Ramos (cell line): ENCODE measurements at regions not wholly inside any gene's neighbourhood (a gene's known extent, or its start where the extent isn't known, plus 50 kb on each side); places are given as distances from the start of the nearest gene placed in this dataset.

Source experiments
- in situ Hi-C: fragments of 300-500 bp; cut with MboI; formaldehyde crosslinking; loops from one replicate; pipeline ENCODE4 v1.14.3; 2022; ENCODE audit warnings: low sequenced_read_pairs; ENCODE audit not compliant: unreplicated experiment

- in situ Hi-C loops: no loop called here
Observed at GRCh38 chr2:67649331-67650261, 252.5 kb downstream of the ETAA1 start.

DNA sequence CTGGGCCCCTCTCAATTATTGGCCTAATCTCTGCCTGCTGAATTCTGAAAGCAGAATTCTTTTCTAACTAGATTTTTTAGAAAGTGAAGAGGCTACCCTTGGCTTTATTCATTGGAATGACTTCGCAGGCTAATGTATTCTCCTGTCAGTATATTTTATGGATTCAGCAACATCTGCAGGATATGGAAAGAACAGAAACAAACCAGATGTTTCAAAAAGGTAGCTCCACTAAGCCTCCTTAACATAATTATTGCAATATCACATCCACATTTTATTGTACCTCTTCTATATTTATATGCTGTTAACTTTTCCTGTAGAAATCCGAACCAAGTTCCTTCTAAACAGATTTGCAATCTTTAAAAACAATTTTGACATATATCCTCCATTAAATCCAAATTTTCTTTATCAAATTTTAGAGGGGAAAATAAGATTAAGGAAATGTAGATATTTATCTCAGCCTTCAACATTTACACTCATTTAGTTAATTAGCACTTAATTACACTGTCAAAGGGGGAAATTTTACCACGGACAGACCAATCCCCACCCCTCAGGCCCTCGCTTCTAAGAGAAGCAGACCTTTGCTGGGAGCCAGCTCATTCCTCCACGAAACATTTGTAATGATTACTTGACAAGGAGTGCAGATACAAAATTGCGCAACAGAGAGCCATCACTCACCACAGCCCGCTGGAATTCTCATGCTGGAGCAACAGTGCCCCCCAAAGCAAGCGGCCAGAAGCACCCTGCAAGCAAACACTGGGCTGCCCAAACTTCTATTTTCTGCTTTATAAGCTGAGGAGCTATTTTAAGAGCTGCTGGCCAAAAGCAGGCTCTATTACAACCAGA lies 253.4 kb downstream of the ETAA1 start:
- in situ Hi-C loops: no loop called here

GRCh38 chr2:67651565-67651964 lies 254.4 kb downstream of the ETAA1 start:
- in situ Hi-C loops: no loop called here

DNA sequence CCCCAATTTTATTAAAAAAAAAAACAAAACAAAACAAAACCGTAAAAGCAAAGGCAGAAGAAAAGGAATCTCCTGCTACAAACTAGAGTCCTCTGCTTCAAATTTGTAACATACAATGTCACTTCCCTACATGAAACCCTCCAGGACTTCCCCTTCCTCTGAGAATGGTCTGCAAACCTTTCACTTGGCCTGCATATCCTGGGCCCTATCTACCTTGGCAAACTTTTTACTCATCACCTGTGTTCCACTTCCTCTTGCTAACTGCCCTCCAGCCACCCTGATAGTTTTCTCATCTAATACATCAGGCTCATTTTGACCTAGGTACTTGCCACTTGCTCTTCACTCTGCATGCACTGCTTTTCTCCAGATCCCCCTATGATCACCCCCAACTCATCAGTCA lies 255.5 kb downstream of the ETAA1 start:
- in situ Hi-C loops: no loop called here

- in situ Hi-C loops: no loop called here
Observed at GRCh38 chr2:67656875-67657274, 259.7 kb downstream of the ETAA1 start.

GRCh38 chr2:67658820-67659219 lies 261.7 kb downstream of the ETAA1 start:
- in situ Hi-C loops: no loop called here

DNA sequence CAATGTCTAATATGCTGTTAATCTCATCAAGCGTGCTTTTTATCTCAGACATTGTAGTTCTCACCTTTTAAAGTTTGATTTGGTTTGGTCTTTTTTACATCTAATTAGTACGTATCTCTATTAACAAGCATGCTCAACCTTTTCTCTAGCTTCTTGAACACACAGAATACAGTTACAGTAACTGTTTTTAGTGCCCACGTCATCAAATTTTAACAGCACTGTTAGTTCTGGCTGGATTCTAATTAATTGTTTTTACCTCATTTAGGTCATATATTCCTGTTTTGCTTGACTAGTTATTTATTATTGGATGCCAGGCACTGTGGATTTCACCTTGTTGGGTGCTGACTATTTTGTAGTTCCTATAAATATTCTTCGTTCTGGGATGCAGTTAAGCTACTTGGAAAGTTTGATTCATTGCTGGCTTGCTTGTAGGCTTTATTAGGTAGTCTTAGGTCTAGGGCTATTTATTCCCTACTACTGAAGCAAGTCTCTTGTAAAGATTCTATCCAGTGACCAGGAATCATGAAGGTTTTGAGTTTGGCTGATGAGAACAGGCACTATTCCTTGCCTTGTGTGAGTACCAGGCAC lies 263.0 kb downstream of the ETAA1 start:
- in situ Hi-C loops: no loop called here

- in situ Hi-C loops: no loop called here
Observed at GRCh38 chr2:67660871-67661270, 263.7 kb downstream of the ETAA1 start.

GRCh38 chr2:67662222-67662621 lies 265.1 kb downstream of the ETAA1 start:
- in situ Hi-C loops: no loop called here

DNA sequence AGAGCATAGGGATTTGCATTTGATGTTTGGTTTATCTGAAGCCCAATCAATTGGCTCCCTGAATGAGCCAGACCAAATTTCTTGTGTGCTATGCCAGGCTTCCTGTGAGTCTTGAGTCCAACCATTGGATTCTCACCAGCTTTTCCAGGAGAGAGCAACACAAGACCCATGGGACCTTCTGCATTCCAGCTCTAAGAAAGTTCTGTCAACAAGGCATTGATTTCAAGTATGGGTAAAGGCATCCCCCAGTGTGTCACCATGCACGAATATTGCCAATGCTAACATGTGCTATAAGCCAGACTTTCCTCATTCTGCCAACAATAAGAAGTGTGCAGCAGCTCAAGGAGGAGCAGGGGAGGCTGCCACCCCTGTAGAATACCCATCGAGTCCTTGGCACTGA lies 266.6 kb downstream of the ETAA1 start:
- in situ Hi-C loops: no loop called here

GRCh38 chr2:67666386-67667053 lies 269.4 kb downstream of the ETAA1 start:
- in situ Hi-C loops: no loop called here

DNA sequence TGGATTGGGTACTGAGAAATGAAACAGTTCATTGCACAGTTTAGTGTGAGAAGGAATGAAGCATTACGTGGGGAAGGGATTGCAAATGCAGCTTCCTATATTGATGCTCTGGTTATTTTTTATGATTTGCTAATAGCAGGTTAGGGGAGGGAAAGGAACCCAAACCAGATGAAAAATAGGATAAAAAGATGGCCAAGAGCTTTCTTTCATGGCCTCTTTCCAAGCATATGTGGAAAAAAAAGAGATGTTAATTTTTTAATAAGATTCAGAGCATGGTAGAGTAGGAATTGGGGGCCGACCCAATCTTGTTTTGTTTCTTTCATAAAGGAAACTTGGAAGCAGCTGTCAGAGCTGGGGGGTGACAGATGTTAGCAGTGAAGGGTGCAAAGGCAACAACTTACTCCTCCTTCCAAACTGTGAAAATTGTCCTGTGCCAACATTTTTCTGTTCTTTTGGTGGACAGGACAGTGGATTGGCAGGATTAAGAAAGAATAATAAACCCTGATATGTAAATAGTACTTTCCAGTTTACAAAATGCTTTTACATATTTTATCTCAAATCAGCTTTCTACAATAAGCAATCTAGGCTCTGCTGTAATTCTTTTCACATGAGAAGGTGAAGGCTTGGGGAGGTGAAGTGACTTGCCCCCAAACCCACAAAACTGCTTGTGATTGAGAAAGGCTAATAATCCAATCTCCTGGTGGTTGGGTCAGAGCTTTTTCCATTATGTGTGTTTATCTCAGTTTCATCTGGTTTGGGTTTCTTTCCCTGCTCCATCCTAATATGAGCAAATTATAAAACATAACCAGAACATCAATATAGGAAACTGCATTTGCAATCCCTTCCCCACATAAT lies 270.1 kb downstream of the ETAA1 start:
- in situ Hi-C loops: no loop called here

DNA sequence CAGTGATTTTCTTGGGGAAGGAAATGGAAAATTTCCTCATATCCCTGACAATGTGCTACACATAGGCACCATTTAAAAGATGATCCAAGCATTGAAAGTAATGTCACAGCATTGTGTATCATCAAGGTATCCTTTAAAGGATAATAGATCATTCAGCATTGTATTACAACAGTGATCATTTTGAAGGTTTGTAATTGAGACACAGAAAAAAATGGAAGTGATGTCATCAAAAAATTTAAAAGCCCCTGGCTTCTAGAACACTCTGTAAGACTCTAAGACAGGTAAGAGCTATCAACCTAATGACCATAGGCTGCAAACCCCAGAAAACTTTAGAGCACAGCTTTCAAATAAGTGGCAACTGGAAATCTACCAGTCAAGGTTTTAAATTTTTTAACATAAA lies 271.4 kb downstream of the ETAA1 start:
- in situ Hi-C loops: no loop called here

- in situ Hi-C loops: no loop called here
Observed at GRCh38 chr2:67669168-67669567, 272.0 kb downstream of the ETAA1 start.

- in situ Hi-C loops: no loop called here
Observed at GRCh38 chr2:67669766-67670165, 272.6 kb downstream of the ETAA1 start.

- in situ Hi-C loops: no loop called here
Observed at GRCh38 chr2:67670747-67671183, 273.6 kb downstream of the ETAA1 start.

DNA sequence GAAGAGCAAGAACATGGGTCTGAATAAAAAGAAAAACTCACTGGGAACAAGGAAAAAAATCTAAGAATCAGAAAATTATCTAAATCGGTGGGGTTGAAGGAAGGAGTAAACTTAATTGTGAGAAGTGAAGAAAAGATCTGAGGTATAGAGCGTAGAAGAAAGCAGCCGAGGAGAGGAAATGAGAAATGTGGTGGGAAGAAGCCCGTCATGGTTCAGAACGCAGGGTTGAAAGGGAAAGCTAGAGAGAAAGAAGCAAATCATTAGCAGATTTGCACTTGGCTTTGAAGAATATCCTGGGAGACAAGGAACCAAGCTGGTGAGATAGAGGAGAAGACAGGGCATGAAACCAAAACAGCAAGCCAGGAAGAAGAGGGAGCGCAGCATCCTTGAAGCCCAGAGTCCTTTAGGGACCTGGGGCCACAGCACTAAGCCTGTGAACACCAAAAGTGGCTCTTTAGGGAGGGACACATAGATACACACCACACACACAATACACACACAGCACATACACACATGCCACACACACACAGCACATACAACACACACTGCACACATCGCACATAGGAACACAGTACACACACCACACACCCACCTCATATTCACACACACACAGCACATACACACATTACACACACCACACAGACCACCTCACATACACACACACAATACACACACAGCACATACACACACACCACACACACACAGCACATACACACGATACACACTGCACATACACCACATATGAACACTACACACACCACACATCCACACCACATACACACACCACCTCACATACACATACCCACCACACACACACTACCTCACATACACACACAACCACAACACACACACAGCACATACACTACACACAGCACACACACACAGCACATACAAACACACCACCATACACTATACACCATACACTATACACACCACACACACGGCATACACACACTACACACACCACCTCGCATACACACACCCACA lies 274.6 kb downstream of the ETAA1 start:
- in situ Hi-C loops: no loop called here

DNA sequence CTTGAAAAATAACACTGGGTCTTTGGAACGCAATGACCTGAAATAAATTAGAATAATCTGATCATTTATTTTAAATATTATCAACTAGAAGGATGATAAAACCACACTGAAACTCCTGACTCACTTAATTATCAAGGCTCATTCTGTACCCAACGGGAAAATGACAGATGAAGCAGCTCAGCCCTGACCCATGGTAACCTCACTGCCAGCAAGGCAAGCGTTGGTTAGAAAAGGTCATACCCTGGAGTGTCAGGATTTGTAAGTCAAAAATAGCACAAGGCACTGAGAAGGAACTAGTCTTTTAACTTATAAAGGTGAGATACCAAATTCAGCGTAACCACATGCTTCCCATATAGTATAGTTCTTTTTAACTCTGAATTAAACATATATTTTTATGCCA lies 277.5 kb downstream of the ETAA1 start:
- in situ Hi-C loops: no loop called here
